GM10248 (cell line): ENCODE measurements at regions not wholly inside any gene's neighbourhood (a gene's known extent, or its start where the extent isn't known, plus 50 kb on each side); places are given as distances from the start of the nearest gene placed in this dataset.

Experiments used
- CTCF ChIA-PET: fragments of 300-600 bp; sonication (Branson Sonifier 250); formaldehyde crosslinking; extraction: SDS; loops from one replicate; lab custom pipeline; 2021; ENCODE audit warnings: antibody characterized with exemption; lab: Yijun Ruan, JAX
- POLR2A ChIA-PET: fragments of 350-650 bp; sonication (Branson Sonifier 250); formaldehyde crosslinking; extraction: SDS; loops from one replicate; lab custom pipeline; 2020; ENCODE audit warnings: antibody characterized with exemption; lab: Yijun Ruan, JAX
- DNase-seq: peaks from one replicate; pipeline ENCODE4 v3.0.0; 2012; ENCODE audit errors: extremely low spot score
- TF ChIP-seq, protein P1 (sequence below): IDR thresholded peaks from 2 replicates; pipeline ENCODE4 v1.5.1; 2012; ENCODE audit warnings: mild to moderate bottlenecking, low read depth; ENCODE audit errors: extremely low read depth, missing control alignments, control extremely low read depth

DNA sequence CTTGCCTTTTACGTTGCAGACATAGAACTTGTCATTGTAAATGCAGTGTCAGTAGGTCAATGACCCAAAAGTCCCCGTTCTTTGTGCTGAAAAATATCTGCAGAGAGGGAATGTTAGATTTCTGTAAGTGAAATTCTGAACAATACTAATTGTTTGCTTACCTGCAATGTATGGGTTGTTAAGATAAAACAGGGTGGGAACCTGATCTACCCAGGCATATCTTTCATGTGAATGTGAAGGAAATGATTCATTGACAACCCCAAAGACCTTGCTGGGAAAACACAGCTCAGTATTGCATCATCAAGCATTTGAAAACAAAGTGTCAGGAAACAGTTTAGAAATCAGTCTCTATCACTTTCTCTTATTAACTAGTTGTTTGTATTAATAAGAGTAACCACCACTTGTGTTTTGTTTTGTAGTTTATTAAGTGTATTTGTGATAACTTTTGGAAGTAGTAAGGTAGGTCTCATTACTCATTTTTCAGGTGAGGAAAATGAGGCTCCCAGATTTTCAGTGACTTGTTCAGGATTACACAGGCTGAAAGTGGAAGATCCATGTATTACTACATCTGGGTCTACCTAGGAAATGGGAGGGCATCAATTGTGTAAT, 57.9 kb upstream of the SLC38A2 start:
- ChIA-PET CTCF (interaction anchor here (1.3 kb wide), 1 partner anchor 10 kb away, joined by 3 read pairs; no protein-coding TSS in a partner anchor), POLR2A (no interaction called here)
- TF ChIP-seq, protein P1, sequence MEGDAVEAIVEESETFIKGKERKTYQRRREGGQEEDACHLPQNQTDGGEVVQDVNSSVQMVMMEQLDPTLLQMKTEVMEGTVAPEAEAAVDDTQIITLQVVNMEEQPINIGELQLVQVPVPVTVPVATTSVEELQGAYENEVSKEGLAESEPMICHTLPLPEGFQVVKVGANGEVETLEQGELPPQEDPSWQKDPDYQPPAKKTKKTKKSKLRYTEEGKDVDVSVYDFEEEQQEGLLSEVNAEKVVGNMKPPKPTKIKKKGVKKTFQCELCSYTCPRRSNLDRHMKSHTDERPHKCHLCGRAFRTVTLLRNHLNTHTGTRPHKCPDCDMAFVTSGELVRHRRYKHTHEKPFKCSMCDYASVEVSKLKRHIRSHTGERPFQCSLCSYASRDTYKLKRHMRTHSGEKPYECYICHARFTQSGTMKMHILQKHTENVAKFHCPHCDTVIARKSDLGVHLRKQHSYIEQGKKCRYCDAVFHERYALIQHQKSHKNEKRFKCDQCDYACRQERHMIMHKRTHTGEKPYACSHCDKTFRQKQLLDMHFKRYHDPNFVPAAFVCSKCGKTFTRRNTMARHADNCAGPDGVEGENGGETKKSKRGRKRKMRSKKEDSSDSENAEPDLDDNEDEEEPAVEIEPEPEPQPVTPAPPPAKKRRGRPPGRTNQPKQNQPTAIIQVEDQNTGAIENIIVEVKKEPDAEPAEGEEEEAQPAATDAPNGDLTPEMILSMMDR, result no peak
- DNase-seq, result peak; percentile 16
